Retina (tissue), 1 donor: ENCODE measurements at regions not wholly inside any gene's neighbourhood (a gene's known extent, or its start where the extent isn't known, plus 50 kb on each side); places are given as distances from the start of the nearest gene placed in this dataset.
"Not testable (repeated sequence)": the region's sequence is repeated elsewhere in the genome, so short reads cannot be mapped to it uniquely, and the experiment has no call there.

Experiments used
- DNase-seq: peaks from one replicate; pipeline ENCODE4 v3.0.0-alpha.2; 2016

DNA sequence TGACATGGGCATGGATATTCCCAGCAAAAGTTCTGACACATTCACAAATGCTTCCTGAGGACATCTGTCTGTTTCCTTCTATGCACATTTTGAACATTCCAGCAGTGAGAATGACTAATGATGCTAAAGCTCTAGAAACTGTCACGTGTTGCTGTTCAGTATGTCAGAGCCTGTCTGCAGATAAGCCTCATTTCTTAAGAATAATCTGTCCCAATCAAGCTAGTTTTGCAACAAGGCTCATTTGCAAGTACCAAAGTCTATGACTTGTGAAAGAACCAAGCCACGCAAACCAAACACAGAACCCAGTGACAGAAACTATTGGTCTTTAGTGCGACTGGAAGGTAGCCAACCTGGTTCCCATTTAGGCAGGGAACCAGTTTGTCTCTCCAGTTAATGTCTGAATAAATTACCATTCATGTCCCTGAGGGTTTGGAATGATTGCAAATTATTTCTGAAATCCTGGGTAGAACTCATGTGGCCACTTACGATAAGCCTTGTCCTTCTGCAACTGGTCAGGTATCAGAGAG is 178.5 kb downstream of the C9orf152 start:
- no peak for DNase-seq

DNA sequence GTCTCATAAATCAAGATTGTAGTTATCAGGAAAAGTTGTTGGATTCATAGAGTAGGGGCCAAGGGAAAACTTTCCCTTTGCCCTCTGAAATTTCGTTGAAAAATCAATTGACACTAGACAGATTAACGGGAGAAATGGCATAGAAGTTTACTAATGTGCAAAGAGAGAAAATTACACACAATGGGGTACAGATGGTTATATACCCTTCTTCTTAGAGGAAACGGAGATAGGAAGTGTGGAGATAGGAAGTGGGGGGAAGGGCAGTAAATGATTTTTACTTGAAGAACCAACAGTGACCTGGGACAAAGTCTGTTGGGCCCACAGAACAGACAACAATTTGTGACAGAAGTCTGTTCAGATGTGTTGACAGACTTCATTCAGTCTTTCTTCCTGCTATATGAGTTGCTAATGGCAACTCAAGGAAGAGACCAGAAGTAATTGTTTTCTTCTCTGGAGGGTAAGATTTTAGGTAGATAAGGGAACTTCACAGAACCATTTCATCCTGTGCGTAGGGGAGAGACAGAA is 177.9 kb downstream of the C9orf152 start:
- DNase-seq: no peak

DNA sequence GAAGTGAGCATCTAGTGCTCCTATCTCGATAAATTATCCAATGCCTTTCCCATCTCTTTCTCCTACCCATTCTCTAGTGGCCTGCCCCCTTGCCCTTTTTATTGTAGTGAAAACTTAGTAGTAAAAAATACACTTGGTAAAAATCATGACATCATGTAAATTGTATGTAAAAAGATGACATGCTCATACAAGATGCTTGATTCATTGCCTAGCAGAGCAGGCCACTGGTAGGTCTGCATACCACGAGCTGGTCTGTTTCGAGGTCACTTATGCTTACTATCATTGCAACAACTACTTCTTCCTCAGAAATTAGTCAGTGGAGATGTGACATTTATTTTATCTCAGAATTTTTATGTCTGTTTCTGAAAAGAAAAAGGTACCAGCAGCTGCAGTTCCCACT is 177.3 kb downstream of the C9orf152 start:
- DNase-seq: no peak

DNA sequence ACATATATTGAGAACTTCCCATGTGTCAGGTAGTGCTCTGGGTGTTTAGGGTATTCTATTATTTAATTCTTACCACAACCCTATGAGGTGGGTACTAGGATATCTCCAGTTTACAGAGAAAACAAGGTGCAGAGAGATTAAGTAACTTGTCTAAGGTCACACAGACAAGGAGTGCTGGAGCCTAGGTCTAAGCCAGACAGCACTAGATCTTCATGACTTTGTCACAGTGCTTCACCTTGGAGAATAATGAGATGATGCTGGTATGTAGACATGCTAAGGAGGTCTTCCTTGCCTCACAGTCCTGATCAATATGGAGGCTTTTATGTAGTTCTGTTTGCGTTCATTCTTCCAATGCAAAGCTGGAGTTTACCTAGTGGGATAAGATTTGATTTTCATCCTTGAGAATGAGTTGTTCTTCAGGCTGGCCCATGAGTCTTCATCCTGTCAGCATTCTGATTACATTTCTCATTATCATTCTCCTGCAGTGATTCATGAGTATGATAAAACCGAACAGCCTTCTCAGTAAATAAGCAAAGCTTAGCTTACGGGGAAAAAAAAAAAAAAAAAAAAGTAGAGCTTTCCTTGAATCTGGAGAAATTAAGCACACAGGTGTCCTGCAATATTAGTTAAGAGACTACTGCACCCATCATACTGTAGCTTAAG is 176.3 kb downstream of the C9orf152 start:
- DNase-seq: no peak

- DNase-seq: not testable (repeated sequence)
Measured at GRCh38 chr9:110032532-110032931, 175.4 kb downstream of the C9orf152 start.

DNA sequence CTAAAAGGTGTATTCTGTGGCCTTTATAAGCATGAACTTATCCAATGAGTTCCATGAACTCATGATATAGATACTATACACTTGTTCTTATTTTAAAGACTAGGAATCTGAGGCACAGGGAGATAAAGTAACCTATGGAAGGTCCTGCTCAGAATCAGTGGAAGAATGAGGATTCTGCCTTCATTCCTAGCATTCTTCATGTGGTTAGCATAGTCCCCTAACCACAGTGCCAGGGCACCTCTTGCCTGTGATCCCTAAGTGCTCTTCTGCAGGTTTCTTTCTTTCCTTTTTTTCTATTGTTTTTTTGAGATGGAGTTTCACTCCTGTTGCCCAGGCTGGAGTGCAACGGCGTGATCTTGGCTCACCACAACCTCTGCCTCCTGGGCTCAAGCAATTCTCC is 174.1 kb downstream of the C9orf152 start:
- no peak for DNase-seq

DNA sequence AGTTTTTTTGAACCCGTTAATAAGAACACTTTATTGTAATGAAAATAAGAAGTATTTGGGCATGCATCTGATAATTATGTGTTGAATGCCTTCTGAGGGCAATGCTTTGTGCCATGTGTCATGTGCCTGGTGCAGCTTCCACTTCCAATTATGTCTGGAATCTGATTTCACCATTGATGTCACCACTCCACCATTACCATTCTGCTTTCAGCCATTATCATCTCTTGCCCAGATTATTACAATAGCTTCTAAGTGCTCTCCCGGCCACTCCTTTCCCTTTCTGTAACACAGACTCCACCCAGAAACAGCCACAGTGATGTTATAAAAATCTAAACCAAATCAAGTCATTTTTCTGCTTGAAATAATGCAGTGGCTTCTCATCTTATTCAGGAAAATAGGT is 171.7 kb downstream of the C9orf152 start:
- DNase-seq: no peak

- no peak for DNase-seq
Measured at GRCh38 chr9:110040788-110041187, 167.2 kb downstream of the C9orf152 start.

GRCh38 chr9:110041452-110041851 is 166.5 kb downstream of the C9orf152 start:
- no peak for DNase-seq

DNA sequence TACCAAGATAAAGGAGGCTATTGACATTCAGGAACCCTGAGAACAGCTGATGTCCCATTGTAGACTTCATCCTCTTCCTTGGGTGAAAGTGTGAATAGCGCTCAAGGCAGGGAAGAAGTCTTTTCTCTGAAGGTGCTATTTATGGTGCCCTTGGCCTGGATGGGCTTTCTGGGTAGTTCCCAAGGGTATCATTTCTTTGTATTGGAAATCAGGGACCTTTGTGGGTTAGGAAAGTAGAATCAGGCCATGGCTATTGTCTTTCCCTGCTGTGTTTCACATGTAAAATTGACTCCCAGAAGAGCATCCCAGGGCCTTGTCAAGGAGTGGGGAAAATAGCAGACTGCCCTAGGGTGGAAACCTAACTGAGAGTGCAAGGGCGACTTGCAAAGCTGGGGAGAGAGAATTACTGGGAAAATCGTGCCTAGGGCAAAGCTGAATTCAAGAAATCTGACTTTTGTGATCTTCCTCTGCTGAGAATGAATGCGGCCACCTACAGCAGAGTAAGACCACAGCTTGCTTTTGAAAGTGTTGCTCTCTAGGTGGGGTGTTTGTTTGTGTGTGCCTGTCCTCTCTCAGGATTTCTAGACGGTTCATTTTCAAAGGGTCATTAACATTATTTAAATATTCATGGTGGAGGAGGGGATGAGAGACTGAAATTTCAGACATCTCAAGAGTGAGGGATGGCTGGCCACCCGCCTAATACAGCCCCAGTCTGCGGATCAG is 160.6 kb downstream of the C9orf152 start:
- DNase-seq: no peak

- peak; percentile 90 for DNase-seq
Measured at GRCh38 chr9:110047955-110048402, 160.0 kb downstream of the C9orf152 start.

- DNase-seq: peak; percentile 84
Measured at GRCh38 chr9:110048403-110048975, 159.5 kb downstream of the C9orf152 start.

DNA sequence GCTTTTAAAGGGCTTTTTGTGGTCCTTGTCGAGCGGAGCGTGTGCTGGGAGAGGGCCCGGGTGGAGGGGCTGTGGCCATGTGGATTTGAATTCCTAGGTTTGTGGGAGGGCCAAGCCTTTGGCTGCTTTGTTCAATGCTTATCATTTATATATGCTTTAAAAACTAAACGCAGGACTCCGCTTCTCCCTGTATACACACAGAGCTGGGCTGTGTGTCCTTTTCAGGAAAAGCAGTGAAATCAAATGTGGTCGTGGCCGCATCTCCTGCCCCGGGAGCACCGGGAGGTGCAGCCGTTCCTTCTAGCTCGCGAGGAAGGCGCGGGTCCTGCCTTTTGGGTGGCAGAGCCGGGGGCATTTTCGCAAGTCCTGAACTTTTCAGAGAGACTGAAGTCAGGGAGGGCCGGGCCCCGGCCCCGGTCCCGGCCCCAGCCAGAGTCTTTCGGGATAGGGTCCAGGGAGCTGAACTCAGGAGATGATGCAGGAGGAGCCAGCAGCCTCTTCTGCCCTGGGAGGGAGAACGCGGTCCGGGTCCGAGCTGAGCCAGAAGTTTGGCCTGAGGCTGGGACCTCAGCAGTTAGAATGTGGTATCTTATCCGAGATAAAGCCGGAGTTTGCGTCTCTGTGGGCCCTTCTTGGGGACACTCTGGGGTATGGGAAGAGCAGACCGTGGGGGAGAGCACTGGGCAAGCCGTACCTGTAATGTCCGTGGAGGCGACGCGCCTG is 158.8 kb downstream of the C9orf152 start:
- peak; percentile 83 for DNase-seq

GRCh38 chr9:110049699-110050450 is 158.1 kb downstream of the C9orf152 start:
- DNase-seq: peak; percentile 73

DNA sequence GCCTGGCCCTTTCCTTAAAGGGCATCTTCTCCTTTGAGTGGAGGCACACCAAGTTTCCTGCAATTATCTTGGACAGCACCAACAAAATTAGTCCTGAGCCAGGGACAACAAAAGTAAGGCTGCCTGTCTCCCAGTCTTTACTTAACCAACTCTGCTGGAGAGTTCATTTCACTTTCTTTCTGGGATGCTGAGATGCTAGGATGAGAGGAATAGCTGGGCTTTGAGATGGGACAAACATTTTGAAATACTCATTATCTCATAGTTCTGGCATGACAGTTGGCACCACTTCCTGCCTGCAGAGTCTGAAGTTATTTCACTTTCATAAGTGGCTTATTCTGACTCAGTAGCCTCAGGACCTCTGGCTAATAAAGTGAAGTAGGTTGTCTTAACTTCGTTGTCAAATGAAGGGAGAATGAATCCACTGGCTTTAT is 157.0 kb downstream of the C9orf152 start:
- DNase-seq: no peak

GRCh38 chr9:110056062-110056461 is 151.9 kb downstream of the C9orf152 start:
- no peak for DNase-seq

GRCh38 chr9:110058304-110058953 is 149.5 kb downstream of the C9orf152 start:
- peak; percentile 14 for DNase-seq

DNA sequence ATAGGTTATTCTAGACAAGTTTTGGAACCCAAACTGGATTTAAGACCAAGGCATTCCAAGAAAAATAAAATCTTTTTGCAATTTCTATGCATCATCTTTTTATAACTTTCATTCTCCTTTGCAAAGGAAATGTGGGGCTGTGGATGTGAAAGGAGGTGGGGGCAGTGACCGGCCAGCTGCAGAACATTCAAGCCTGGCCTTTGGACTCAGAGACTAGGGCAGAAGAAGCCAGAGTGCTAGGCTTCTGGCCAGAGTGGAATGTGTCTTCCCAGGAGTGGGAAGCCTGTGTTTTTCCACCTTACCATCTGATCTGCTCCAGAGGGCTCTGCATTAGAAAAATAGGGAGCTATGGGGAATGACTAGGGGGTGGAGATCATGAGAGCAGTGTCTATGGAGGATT is 148.5 kb downstream of the C9orf152 start:
- DNase-seq: no peak

DNA sequence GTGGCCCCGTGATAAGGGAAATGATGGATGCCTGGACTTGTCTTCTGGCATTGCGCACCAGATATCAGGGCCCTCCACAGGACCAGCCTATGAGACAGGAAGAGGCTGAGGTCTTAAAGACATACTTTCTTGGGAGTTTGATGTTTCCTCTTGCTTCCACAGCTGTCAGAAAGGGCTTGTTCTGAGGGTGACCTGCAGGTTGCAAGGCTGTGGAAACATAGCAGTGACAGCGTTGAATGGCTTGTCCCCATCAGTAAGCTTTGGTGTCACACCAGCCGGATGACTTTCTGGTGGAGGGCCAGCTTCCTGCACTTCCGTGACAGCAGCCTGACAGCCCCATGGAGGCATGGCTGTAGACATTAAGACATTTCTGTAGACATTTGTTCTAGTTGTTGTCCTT is 143.2 kb downstream of the C9orf152 start:
- DNase-seq: no peak

DNA sequence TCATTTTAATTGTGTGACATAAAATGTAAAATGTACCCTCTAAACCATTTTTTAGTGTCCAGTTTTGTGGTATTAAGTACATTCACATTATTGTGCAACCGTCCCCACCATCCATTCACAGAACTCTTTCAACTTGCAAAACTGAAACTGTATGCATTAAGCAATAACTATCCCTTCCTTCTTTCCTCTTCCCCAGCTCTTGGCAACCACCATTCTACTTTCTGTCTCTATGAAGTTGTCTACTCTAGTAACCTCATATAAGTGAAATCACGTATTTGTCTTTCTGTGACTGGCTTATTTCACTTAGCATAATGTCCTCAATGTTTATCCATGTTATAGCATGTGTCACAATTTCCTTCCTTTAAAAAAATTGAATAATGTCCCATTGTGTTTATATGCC is 142.4 kb downstream of the C9orf152 start:
- no peak for DNase-seq

- no peak for DNase-seq
Measured at GRCh38 chr9:110066929-110067716, 140.8 kb downstream of the C9orf152 start.
